ENCODE measurements at regions not wholly inside any gene's neighbourhood (a gene's known extent, or its start where the extent isn't known, plus 50 kb on each side); places are given as distances from the start of the nearest gene placed in this dataset.
A peak's percentile ranks its signal among the peaks of the same experiment; 100 is the strongest.

GRCh38 chr6:27187231-27188060, 60.1 kb upstream of the PRSS16 start:
- TF ChIP-seq TAF1 (IDR thresholded peaks at IDR 0.05; ENCODE audit: borderline replicate concordance, insufficient read depth, low read length) = no peak
- TF ChIP-seq POLR2AphosphoS5 (IDR thresholded peaks at IDR 0.05; ENCODE audit: low read depth, low read length) = no peak
- no peak for TF ChIP-seq FOXP2 (optimal IDR thresholded peaks at IDR 0.05; ENCODE audit: borderline replicate concordance, extremely low read depth, extremely low read length, insufficient read depth)
- TF ChIP-seq SIN3A (IDR thresholded peaks at IDR 0.05; ENCODE audit: borderline replicate concordance, insufficient read depth, low read length) = no peak
- no peak for TF ChIP-seq REST (IDR thresholded peaks at IDR 0.05; ENCODE audit: insufficient read depth in 1 of 2, low read depth in 2 of 2, low read length in 2 of 2)

- no peak for TF ChIP-seq POLR2AphosphoS5 (IDR thresholded peaks at IDR 0.05; ENCODE audit: low read depth, low read length)
- peak; percentile 76; the same call in 1 of the 2 replicates for TF ChIP-seq TAF1 (IDR thresholded peaks at IDR 0.05; ENCODE audit: borderline replicate concordance, insufficient read depth, low read length)
- TF ChIP-seq REST (IDR thresholded peaks at IDR 0.05; ENCODE audit: insufficient read depth in 1 of 2, low read depth in 2 of 2, low read length in 2 of 2) = no peak
Observed at GRCh38 chr6:27188061-27188884, 59.2 kb upstream of the PRSS16 start.

GRCh38 chr6:27188885-27189418, 58.5 kb upstream of the PRSS16 start:
- no peak for TF ChIP-seq REST (IDR thresholded peaks at IDR 0.05; ENCODE audit: insufficient read depth in 1 of 2, low read depth in 2 of 2, low read length in 2 of 2)
- TF ChIP-seq POLR2AphosphoS5 (IDR thresholded peaks at IDR 0.05; ENCODE audit: low read depth, low read length) = no peak
- TF ChIP-seq TAF1 (IDR thresholded peaks at IDR 0.05; ENCODE audit: borderline replicate concordance, insufficient read depth, low read length) = no peak
- no peak for TF ChIP-seq FOXP2 (optimal IDR thresholded peaks at IDR 0.05; ENCODE audit: borderline replicate concordance, extremely low read depth, extremely low read length, insufficient read depth)
- no peak for TF ChIP-seq SIN3A (IDR thresholded peaks at IDR 0.05; ENCODE audit: borderline replicate concordance, insufficient read depth, low read length)

- TF ChIP-seq SIN3A (IDR thresholded peaks at IDR 0.05; ENCODE audit: borderline replicate concordance, insufficient read depth, low read length) (no peak), REST (IDR thresholded peaks at IDR 0.05; ENCODE audit: insufficient read depth in 1 of 2, low read depth in 2 of 2, low read length in 2 of 2) (no peak)
Observed at GRCh38 chr6:27190126-27190525, 57.4 kb upstream of the PRSS16 start.
